ENCODE measurements at regions not wholly inside any gene's neighbourhood (a gene's known extent, or its start where the extent isn't known, plus 50 kb on each side); places are given as distances from the start of the nearest gene placed in this dataset.

DNA sequence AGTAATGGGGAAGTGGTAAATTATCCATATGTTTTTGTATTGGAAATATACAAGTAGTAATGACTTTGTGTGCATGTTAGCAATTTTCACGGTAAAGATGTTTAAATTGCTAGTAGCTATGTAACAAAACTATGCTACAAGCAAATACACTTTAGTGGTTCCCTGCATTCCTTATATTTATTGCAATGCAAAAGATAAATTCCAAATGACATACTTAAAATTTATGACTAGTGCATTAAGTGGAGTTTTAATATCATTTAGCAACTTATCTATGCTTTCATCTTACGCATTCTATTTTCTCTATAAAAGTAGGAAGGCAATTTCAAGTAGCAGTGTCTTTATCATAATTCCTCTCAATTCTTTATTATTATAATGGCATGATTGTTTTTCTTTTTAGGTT, 482.8 kb downstream of the SLITRK5 start:
- FAIRE-seq, result no peak
- TF ChIP-seq, protein P1, sequence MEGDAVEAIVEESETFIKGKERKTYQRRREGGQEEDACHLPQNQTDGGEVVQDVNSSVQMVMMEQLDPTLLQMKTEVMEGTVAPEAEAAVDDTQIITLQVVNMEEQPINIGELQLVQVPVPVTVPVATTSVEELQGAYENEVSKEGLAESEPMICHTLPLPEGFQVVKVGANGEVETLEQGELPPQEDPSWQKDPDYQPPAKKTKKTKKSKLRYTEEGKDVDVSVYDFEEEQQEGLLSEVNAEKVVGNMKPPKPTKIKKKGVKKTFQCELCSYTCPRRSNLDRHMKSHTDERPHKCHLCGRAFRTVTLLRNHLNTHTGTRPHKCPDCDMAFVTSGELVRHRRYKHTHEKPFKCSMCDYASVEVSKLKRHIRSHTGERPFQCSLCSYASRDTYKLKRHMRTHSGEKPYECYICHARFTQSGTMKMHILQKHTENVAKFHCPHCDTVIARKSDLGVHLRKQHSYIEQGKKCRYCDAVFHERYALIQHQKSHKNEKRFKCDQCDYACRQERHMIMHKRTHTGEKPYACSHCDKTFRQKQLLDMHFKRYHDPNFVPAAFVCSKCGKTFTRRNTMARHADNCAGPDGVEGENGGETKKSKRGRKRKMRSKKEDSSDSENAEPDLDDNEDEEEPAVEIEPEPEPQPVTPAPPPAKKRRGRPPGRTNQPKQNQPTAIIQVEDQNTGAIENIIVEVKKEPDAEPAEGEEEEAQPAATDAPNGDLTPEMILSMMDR (IDR thresholded peaks at IDR 0.05; ENCODE audit: insufficient read depth, missing control alignments), result no peak
- no peak for DNase-seq (ENCODE audit: insufficient read length, low spot score)

- FAIRE-seq (no peak), DNase-seq (ENCODE audit: insufficient read length, low spot score) (no peak)
- TF ChIP-seq, protein P1 (IDR thresholded peaks at IDR 0.05; ENCODE audit: insufficient read depth, missing control alignments), result no peak
Observed at GRCh38 chr13:88162076-88162702, 491.0 kb downstream of the SLITRK5 start.

- TF ChIP-seq, protein P1 (IDR thresholded peaks at IDR 0.05; ENCODE audit: insufficient read depth, missing control alignments), result no peak
- FAIRE-seq (no peak), DNase-seq (ENCODE audit: insufficient read length, low spot score) (no peak)
Observed at GRCh38 chr13:88176231-88176630, 505.1 kb downstream of the SLITRK5 start.

DNA sequence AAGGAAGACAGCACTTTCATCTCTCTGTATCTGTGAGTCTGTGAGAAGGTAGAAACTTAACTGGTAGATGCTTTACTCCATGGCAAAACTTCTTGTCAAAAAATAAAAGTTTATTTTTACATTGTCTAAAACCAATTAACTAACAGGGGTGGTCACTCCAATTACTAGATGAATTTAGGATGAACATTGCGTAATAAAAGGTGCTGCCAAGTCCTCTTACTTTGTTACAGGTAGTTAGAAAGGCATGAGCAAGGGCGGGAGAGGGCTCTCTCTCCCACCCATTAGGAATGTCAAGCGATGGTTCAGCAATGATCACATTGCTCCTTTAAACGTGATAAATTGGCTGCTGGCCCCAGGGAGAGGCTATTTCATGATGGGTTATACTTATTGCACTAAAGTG, 512.3 kb downstream of the SLITRK5 start:
- DNase-seq (ENCODE audit: insufficient read length, low spot score) (no peak), FAIRE-seq (no peak)
- TF ChIP-seq, protein P1 (IDR thresholded peaks at IDR 0.05; ENCODE audit: insufficient read depth, missing control alignments), result no peak

GRCh38 chr13:88188986-88189385, 517.8 kb downstream of the SLITRK5 start:
- TF ChIP-seq, protein P1 (IDR thresholded peaks at IDR 0.05; ENCODE audit: insufficient read depth, missing control alignments), result no peak
- no peak for FAIRE-seq
- no peak for DNase-seq (ENCODE audit: insufficient read length, low spot score)

DNA sequence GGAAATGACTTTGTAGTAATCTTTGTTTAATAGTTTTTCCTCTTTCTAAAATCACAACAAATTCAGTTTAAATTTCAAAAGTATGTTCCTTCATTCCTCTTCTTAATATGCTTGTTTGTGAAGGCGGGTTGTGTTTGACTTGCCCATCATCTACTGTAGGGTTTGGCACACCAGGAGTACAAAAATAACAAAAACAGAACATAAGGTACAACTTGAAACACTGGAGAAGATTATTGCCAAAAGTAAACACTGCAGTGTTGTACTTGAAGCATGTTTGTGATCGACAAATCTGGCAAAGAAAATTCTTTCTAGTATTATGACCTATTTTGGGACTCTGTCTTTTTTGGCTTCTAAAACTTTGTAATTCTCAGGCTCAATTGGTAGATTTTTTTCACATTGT, 518.6 kb downstream of the SLITRK5 start:
- no peak for FAIRE-seq
- TF ChIP-seq, protein P1 (IDR thresholded peaks at IDR 0.05; ENCODE audit: insufficient read depth, missing control alignments), result no peak
- DNase-seq (ENCODE audit: insufficient read length, low spot score), result no peak

DNA sequence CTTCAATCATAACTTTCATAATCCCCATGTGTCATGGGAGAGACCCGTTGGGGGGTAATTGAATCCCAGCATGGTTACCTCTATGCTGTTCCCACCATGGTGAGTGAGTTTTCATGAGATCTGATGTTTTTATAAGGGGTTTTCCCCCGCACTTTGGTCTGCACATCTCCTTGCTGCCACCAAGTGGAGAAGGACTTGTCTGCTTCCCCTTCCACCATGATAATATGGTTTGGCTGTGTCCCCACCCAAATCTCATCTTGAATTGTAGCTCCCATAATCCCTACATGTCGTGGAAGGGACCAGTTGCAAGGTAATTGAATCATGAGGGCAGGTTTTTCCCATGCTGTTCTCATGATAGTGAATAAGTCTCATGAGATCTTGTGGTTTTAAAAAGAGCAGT, 524.9 kb downstream of the SLITRK5 start:
- TF ChIP-seq, protein P1 (IDR thresholded peaks at IDR 0.05; ENCODE audit: insufficient read depth, missing control alignments), result no peak
- FAIRE-seq, result no peak
- no peak for DNase-seq (ENCODE audit: insufficient read length, low spot score)
